Fibroblast of skin of abdomen (primary cell): ENCODE measurements at regions not wholly inside any gene's neighbourhood (a gene's known extent, or its start where the extent isn't known, plus 50 kb on each side); places are given as distances from the start of the nearest gene placed in this dataset.

Experiments used
- DNase-seq: peaks from one replicate; pipeline ENCODE4 v3.0.0-alpha.2; 2013

- no peak for DNase-seq
These were observed 643.3 kb downstream of the BCL11A start for GRCh38 chr2:59910166-59910565.

GRCh38 chr2:59909147-59909546 lies 644.3 kb downstream of the BCL11A start:
- no peak for DNase-seq

GRCh38 chr2:59905731-59906130 lies 647.7 kb downstream of the BCL11A start:
- DNase-seq, result no peak

- DNase-seq, result no peak
These were observed 649.4 kb downstream of the BCL11A start for GRCh38 chr2:59903994-59904544.

- DNase-seq, result no peak
These were observed 652.6 kb downstream of the BCL11A start for GRCh38 chr2:59900728-59901452.

GRCh38 chr2:59899692-59900091 lies 653.8 kb downstream of the BCL11A start:
- DNase-seq, result no peak

GRCh38 chr2:59896499-59897245 lies 656.8 kb downstream of the BCL11A start:
- no peak for DNase-seq

- DNase-seq, result no peak
These were observed 659.8 kb downstream of the BCL11A start for GRCh38 chr2:59893612-59894011.

- no peak for DNase-seq
These were observed 661.1 kb downstream of the BCL11A start for GRCh38 chr2:59892398-59892797.

GRCh38 chr2:59889305-59889704 lies 664.1 kb downstream of the BCL11A start:
- DNase-seq, result no peak

- DNase-seq, result no peak
These were observed 664.7 kb downstream of the BCL11A start for GRCh38 chr2:59888706-59889105.

GRCh38 chr2:59888015-59888414 lies 665.4 kb downstream of the BCL11A start:
- DNase-seq, result no peak

- DNase-seq, result no peak
These were observed 666.1 kb downstream of the BCL11A start for GRCh38 chr2:59887366-59887765.

- DNase-seq, result no peak
These were observed 666.7 kb downstream of the BCL11A start for GRCh38 chr2:59886759-59887158.

- DNase-seq, result peak; percentile 26
These were observed 667.9 kb downstream of the BCL11A start for GRCh38 chr2:59885541-59885940.

GRCh38 chr2:59884166-59884565 lies 669.3 kb downstream of the BCL11A start:
- DNase-seq, result no peak

GRCh38 chr2:59882822-59883221 lies 670.6 kb downstream of the BCL11A start:
- DNase-seq, result no peak

- DNase-seq, result no peak
These were observed 671.2 kb downstream of the BCL11A start for GRCh38 chr2:59882279-59882678.

GRCh38 chr2:59881218-59881617 lies 672.2 kb downstream of the BCL11A start:
- no peak for DNase-seq

- no peak for DNase-seq
These were observed 673.7 kb downstream of the BCL11A start for GRCh38 chr2:59879700-59880131.

- no peak for DNase-seq
These were observed 677.6 kb downstream of the BCL11A start for GRCh38 chr2:59875836-59876235.

GRCh38 chr2:59874971-59875755 lies 678.3 kb downstream of the BCL11A start:
- DNase-seq, result no peak

GRCh38 chr2:59874361-59874760 lies 679.1 kb downstream of the BCL11A start:
- DNase-seq, result no peak
